NCI-H510A treated with DMSO at 0.1 percent for 48 hours (cell line): ENCODE measurements at regions not wholly inside any gene's neighbourhood (a gene's known extent, or its start where the extent isn't known, plus 50 kb on each side); places are given as distances from the start of the nearest gene placed in this dataset.

ENCODE experiments used
- DNase-seq: peaks from one replicate; lab custom pipeline; 2025; lab: John Stamatoyannopoulos, UW

DNA sequence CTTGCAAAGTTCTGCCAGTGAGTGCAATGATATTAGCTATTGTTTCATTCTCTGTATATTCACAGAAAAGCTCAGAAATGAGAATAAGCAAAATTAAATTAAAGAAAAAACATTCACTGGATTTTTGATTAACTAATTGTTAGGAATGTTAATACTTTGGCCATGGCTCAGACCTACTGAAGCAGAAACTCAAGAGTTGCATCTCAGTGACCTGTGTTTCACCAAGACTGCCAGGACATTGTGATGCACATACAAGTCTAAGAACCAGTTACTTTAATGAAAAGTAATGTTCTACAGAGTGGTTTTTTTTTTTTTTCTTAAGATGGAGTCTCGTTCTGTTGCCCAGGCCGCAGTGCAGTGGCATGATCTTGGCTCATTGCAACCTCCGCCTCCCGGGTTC, 464.9 kb upstream of the NMUR2 start:
- no peak for DNase-seq

DNA sequence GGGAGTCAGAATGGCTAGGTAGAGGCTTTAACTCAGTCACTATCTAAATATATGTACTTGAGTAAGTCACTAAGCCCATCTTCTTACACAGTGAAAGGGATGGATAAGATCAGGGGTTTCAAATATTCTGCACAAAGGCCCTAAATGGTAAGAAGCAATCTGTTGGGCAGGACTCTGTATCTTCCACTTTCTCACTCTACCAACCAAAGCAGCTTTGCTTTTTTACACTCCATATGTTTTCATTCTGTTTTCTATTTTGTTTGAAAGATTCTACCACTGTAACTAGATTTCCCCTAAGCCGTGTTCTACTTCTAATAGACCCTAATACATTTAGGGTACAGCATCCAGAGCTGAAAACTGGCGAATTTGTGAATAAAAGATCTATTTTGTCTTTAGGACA, 477.5 kb upstream of the NMUR2 start:
- no peak for DNase-seq

DNA sequence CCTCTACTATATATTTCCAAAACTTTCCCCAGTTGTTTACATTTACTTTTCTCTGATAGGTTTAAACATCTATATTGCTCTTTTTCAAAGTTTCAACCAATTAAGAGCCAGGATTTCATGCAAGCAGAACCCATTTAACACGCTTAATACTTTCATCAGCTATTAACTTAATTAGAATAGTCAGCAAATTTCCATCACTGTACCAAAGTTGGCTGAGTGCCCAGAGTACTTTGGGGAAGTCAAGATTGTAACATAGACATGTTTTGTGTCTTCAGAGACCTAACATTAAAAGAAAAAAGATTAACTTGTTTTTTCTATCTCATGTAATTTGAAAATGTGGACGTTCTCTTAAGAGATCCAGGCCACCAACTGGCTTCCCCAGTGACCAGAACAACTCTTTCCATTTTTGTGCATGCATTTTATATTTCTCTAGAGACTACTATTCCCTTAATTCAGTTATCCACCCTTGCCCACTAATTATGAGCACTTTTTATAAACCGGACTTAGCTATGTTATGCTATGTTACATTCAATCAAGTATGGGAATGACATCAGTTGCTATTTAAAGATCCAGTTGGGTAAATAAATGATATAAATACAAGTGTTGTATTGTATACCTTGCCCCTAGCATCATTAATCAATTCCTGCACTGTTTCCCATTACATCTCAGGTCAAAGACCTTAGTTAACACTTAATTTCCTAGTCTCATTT, 478.1 kb upstream of the NMUR2 start:
- DNase-seq = peak; percentile 12

DNA sequence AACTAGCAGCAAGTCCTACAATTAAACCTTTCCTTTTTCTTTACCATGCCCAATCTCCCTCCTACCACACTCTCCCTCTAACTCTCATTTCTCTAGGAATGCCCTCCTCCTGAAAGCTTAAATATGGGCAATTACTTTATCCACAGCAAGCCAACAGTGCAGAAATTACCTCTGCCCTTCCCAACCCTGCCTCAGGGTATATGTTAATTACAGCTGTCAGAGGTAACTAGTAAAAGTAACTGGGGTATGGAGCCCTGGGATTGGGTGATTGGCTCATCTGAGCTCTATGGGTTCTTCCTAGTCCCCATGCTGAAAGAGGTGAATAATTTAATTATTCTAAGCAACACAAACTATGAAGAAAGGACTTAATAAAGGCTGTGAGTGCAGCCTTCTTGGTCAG, 478.9 kb upstream of the NMUR2 start:
- DNase-seq = no peak

DNA sequence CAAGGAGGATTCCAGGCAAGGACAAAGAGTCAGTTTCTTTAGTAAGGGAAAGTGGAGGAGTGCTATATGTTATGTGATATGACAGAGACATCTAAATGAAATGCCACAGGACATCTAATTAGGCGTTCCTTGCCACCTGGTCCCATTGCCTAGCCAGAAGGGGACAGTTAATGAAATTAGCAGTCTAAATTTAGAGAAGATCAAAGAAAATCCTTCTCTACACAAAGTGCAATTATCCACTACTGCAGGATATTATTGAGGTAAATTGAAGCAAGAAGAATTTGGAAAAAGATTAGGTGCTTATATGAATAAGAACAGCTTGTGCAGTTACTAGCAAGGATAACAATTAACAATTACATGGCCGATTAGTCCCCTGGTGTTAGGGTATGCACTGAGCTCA, 495.3 kb upstream of the NMUR2 start:
- DNase-seq = no peak

DNA sequence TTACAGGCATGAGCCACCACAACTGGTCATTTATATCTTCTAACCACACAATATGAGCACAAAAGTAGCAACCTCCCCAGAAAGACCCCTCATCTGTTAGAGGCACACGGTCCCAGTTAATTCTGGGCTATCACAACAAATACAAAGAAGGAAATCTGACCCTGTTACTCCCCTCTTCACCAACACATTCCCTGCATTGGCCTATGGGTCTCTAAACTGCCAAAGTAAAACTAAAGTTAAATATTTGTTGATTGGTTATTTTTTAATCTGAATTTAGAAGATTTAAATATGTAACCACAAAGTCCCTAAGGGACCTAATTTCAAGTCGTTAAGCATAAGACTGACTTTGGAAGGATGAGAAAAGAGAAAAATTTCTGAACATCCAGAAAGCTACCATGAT, 496.7 kb upstream of the NMUR2 start:
- DNase-seq = no peak

DNA sequence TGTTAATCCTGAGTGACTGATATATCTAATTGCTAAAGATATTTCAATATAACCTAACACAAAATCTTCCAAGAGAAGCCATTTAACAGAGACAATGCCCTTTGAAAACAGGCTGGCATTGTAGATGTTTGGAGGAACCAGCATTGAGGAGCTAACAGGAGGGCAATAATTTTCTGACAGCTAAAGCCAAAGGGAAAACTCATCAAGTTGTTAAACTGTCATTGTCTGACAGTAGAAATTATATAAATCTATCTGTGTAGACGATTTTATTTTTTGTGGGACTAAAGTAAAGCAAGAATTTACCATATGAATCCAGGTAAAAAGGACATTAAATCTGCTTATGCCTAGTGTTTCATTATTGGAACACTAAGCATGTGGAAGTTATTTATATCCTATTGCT, 500.2 kb upstream of the NMUR2 start:
- no peak for DNase-seq

DNA sequence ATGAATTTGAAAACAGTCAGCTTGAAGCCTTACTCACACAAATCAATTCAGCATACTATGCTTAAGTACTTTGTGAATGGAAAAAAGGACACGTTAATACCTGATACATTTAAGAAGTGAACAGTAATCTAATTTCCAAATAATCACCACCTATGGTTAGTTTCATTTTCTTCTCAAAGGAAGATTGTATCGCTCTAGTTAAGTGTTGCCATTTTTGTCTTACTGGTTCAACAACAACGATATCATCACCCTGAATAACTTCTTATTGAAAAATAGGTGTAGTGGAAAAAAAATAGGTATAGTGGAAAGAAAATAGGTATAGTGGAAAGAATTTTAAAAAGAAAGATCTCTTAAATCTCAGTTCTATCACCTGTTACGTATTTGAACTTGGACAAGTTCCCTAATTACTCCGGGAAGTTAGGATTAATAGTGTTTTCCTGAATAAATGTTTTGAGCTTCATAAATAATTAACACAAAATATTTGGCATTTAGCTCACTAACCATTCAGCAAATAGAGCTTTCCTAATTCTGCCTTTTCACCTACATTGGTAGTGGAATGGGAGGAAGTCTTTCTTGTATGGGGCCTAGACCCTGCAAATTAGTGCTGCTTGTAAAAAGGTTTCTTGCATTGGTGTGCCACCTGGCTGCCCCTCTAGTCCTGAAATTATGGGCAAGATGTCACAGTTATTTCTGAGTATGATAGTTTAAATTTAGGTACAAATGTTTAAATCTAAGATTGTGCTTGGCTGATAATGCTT, 502.6 kb upstream of the NMUR2 start:
- no peak for DNase-seq

DNA sequence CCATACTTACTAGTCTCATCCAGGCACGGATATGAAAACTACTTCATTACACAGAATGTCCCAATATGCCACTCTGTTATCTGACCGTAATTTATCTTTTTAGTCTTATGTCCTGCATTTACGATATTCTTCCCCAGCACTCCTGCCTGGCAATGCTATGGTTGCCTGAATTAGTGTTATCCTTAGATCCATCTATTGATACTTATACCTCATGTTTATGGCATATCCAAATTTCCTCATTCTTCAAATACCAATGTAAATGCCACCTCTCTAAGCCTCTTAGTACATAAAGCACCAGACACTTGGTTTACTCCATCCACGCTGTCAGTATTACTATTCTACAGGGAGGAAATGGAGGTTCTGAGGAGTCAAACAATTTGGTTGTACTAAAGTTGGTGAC, 507.8 kb upstream of the NMUR2 start:
- no peak for DNase-seq

DNA sequence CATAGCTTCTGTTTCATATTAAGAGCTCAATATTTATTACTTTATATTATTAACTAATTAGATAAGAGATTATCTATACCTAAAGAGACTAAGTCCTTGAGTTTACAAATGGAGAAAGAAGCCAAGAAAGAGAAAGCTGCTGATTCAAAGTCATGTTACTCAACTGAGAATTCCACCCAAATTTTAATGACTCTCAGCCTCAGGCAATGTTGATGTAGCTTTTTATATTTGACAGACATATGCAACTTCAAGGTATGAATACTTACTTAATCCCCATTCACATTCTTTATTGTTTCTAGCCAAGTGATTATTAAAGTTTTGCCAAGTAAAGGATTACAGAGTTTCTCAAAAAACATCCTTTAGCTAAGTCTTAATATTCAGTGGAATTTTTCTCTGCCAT, 527.5 kb upstream of the NMUR2 start:
- DNase-seq = no peak

DNA sequence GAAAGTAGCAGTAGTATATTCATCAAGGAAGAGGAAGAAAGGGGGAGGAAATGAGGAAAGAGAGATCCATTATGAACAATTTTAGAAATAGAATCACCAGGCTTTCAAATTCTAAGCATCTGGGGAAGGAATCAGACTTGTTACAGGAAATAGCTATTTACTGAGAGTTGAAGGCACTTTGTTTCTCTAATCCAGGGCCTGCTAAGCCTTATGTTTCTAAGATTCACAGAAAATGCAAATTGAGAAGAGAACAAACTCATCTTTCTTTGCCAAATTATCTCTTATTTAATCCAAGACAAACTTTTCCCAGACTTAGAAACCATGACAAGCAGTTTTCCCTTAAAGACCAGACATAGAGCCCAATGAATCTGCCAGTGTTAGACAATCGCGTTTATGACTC, 528.0 kb upstream of the NMUR2 start:
- DNase-seq = no peak

DNA sequence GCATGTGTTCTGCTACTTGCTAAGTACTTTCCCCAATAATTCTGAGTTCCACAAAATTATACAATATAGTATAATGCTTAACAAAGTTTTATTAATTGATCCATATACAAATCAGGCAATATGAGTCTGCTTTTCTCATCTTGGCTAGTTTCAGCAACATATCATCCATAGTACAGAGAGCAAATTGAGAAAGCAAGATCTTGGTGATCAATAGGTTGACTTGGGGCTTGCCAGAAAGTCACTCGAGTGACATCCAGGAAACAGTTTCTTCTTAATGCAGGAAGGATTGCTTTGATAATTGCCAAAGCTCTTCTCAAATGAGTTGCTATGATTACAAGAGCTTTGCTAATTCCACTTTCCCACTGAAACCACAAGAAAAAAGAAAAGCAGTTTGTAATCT, 533.6 kb upstream of the NMUR2 start:
- no peak for DNase-seq

DNA sequence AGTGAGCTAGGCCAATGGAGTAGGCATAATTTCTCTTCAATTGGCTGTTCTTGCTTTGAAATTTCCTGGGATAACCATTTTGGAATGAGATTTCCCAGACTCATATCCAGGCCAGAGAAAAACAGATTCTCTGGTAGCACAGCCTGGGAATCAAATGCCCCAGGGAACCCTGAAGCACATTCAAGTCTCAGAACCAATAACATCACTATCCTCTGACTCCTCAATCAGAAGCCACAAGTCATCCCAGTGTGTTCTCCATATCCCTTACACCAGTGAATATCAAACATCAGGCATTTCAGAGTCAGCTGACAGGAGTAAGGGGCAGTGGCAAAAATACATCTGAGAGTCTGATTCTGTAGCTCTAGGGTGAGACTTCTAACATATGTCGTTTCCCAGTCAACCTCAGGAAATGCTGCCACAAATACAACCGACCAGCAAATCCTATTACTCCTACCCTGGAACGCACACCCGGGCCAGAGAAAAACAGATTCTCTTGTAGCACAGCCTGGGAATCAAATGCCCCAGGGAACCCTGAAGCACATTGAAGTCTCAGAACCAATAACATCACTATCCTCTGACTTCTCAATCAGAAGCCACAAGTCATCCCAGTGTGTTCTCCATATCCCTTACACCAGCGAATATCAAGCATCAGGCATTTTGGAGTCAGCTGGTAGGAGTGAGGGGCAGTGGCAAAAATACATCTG, 537.7 kb upstream of the NMUR2 start:
- DNase-seq = no peak

DNA sequence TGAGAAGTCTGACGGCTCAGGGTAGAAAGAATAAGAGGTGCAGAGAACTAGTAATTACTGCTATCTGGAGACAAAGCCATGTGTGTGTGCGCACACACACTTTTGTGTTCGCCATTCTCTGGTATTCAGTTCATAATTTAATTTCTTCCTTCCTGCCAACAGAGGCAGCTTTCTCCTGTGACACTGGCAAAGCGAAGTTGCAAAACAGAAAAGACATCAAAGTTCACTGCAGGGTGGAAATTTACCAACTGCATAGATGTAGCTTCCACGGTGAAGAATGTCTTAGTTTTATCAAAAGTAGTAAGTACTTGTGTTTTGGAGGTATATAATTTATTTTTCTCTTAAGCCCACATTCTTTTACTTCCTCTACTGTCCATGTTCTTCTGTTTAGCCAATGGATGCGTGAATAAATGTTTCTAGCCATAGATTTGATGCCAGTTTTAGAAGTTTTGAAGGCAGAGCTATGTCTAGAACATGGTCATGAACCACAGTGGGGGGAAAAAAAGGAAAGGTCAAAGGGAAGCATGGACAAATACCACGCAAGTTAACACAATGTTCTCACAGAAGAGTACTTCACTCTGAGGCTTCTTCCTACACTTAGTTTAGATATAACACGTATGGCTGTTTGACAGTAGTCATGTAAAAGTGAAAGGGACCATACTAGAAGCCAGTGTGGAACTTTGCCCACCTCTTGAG, 536.5 kb upstream of the GRIA1 start:
- DNase-seq = no peak

DNA sequence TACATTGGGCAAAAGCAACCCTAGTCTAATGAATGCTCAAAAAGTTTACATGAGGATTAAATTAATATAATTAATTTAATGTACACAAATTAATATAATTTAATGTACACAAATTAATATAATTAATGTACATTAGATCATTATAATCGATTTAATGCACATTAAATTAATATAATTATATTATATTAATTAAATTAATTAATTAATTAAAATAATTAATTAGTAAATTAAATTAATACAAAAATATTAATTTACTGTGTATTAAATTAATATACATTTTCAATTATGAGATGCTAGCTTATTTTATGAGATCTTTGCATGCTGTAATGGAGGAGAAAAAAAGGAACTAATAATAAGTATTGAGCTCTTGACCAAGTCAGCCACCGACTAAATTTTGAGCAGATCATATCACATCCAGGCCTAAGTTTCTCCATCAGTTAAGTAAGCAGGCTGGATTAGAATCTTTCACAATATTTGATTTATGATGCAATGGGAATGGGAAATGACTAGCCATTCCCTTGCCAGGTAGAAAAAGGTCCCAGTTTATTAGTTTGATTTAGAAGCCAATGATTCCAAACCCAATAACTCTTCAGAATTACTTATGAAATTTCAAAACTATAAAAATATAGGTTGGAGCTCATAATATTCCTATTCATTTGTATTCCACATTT, 533.4 kb upstream of the GRIA1 start:
- no peak for DNase-seq

DNA sequence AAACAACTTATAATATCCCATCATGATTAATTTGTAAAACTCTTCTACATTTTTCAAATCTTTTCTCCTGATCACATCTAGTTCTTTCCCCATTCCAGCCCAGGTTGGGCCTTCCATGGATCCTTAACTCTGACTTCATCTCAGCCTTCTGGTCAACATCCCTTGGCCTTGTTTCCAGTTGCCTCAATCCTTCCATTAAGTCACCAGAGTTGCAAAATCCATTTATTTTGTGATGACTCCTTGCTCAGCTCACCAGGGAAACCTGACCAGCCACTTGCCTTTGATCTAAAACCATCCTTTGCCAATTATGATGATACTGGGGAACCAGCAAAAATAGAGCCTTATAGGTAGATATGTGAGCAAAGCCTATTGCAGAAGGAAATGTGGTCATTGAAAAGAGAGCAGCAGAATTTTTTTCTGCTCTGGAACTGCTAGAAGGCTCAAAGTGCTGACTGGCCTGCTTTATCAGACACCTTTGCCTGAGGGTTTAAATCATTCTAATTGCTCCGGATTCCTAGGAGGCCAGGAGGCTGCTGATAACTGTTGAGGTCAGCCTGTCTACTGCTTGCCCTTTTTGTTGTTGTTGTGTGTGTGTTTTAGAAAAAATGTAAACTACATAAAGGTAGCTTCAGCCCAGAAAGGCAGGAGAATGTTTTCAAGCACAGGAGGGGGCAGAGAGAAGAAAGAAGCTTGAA, 512.2 kb upstream of the GRIA1 start:
- DNase-seq = no peak

DNA sequence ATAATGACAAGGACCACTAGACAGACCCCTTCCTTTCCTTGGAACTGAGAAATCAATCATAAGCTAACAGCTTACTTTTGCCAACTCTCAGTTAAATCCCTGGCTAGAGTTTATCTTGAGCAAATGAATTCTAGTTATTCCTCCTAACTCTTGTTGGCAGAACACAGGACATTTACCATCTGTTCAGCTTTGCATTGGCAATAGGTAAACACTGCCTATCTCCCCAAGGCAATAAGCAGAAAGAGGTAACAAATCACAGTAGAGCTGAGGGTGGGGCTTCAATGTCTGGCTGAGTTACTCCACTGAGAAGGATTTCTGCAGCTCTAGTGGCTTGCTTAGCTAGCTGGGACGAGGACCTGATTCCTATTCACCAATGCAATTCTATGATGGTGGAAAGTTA, 503.3 kb upstream of the GRIA1 start:
- no peak for DNase-seq

DNA sequence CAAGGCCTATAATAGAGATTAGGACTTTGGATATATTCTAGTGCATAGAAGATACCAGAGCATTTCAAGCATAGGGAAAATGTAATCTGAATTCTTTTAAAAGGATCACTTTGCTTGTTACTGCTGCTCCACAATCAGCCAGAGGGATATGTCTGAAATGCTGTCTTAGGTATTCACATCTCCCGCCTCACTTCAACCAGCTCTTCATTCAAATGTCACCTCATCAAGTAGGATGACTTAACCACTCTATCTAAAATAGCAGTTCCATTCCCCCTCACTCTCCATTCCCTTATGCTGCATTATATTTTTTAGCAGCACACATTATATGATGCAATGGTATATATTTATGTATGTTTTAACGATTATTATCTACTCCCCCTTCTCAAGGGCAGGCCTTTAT, 500.3 kb upstream of the GRIA1 start:
- no peak for DNase-seq

DNA sequence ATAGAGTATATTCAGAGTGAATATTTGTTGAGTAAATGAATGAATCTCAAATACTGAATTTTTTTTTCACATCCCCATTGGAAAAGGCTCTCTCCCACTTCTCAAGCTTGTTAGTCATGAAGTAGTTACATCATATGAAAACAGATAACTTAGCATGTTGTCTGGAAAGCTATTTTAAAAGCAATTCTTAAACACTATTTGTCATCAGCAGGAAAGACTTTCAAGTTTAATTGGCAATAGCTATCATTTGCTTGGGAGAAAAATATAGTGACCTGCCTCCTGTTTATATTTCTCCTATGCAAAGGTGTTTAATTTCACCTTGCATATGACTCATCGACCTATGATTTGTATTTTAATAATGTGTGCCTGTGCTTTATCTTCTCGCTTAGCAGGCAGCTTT, 499.8 kb upstream of the GRIA1 start:
- no peak for DNase-seq

DNA sequence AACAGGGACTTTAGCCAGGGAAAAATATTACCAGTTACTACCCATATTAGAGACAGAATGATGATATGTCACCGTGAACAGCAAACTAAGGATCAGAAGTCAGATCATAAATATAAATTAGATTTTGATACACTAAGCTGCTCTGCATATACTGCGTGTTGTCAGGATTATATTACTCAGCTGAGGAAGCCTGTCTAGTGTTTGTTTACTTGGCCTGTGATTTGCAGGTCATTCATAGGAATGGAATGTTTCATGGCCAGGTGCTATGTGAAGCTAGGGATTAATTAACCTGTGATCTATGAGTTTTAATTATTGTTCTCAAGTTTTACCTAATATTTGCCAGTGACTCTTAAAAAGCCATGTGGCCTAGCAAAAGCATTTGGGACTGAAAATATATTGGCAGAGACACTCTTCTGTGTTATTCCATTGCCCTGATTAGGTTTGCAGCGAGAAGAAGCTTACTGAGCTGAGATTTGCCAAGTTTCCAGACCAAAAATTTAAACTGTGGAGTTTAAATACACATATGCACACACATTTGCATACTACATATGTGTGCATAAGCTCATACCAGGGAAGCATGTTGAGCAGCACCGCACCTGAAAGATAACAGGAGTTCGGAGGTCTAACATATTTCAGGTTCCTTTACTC, 496.3 kb upstream of the GRIA1 start:
- peak; percentile 5 for DNase-seq

DNA sequence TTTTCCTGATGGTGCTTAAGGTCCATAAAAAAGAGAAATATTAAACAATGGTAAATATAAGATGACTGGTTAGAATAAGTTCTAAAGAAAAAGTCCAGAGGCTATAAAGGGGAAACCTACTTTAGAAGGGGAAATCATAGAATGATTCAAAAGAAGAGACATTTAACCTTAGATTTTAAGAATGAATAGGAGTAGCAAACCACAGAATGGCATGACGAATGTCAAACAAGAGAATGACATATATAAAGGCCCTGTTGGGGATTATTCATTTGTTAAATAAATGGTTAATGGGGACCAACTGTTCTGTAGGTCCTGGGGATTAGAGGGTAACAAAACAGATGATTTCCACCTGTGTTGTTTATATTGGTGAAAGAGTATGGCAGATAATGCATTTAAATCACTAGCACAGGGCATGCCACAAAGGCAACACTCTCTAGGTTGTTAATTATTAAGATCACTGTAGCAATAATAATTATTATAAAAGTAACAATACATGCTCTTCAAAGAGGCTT, 495.2 kb upstream of the GRIA1 start:
- DNase-seq = no peak
